HEK293 (cell line): ENCODE measurements at regions not wholly inside any gene's neighbourhood (a gene's known extent, or its start where the extent isn't known, plus 50 kb on each side); places are given as distances from the start of the nearest gene placed in this dataset.

Experiments used
- CTCF ChIA-PET: fragments of 350-600 bp; formaldehyde crosslinking; extraction: SDS; loops from one replicate; lab custom pipeline; 2021; ENCODE audit warnings: antibody characterized with exemption; lab: Yijun Ruan, JAX
- POLR2A ChIA-PET: fragments of 300-600 bp; formaldehyde crosslinking; extraction: SDS; loops from one replicate; lab custom pipeline; 2020; ENCODE audit warnings: antibody characterized with exemption, inconsistent platforms; lab: Yijun Ruan, JAX
- H3K27ac ChIP-seq: fragments of 200-500 bp; sonication (Bioruptor generic); 2 replicates; pipeline ENCODE4 v1.5.1; 2014; ENCODE audit warnings: low read depth, low read length, control low read depth, inconsistent platforms; ENCODE audit errors: extremely low read depth
- H3K36me3 ChIP-seq, 2 experiments: fragments of 200-500 bp in 1 of 2; sonication (Bioruptor generic) in 1 of 2; 1 replicate in 1 of 2; 2 replicates in 1 of 2; pipeline ENCODE4 v1.5.1; 2014 to 2017; ENCODE audit warnings: inconsistent platforms in 2 of 2, low read length in 2 of 2; ENCODE audit not compliant: control insufficient read depth in 2 of 2, insufficient read depth in 1 of 2
- H3K4me1 ChIP-seq: fragments of 200-500 bp; sonication (Bioruptor generic); 2 replicates; pipeline ENCODE4 v1.5.1; 2014; ENCODE audit warnings: mild to moderate bottlenecking, low read length, inconsistent platforms; ENCODE audit not compliant: control insufficient read depth, insufficient read depth
- H3K4me3 ChIP-seq: 2 replicates; pipeline ENCODE4 v1.5.1; 2011; ENCODE audit warnings: low read depth, mild to moderate bottlenecking, control low read depth, low read length, moderate library complexity
- H3K9me3 ChIP-seq: fragments of 200-500 bp; sonication (Bioruptor generic); 2 replicates; pipeline ENCODE4 v1.5.1; 2014; ENCODE audit warnings: low read depth, low read length, inconsistent platforms; ENCODE audit not compliant: control insufficient read depth, insufficient read depth
- BCL11A ChIP-seq: fragments of 450-650 bp; formaldehyde crosslinking; IDR thresholded peaks from 2 replicates; pipeline ENCODE4 v1.5.1; 2016; ENCODE audit warnings: low read depth, missing biosample characterization, missing genetic modification characterization
- HOXD13 ChIP-seq: sonication (generic); formaldehyde crosslinking; IDR thresholded peaks from 2 replicates; pipeline ENCODE4 v1.8.0; 2022; ENCODE audit warnings: missing genetic modification reagents, borderline replicate concordance
- KLF10 ChIP-seq: fragments of 450-650 bp; IDR thresholded peaks from 2 replicates; pipeline ENCODE4 v1.5.1; 2018; ENCODE audit warnings: missing biosample characterization, mild to moderate bottlenecking, missing genetic modification characterization
- MZF1 ChIP-seq: fragments of 450-650 bp; formaldehyde crosslinking; IDR thresholded peaks from 2 replicates; pipeline ENCODE4 v1.5.1; 2017; ENCODE audit warnings: missing biosample characterization, missing genetic modification characterization, borderline replicate concordance
- SP2 ChIP-seq: fragments of 450-650 bp; formaldehyde crosslinking; IDR thresholded peaks from 2 replicates; pipeline ENCODE4 v1.5.1; 2016; ENCODE audit warnings: missing biosample characterization, missing genetic modification characterization
- SP3 ChIP-seq: fragments of 450-650 bp; formaldehyde crosslinking; IDR thresholded peaks from 2 replicates; pipeline ENCODE4 v1.5.1; 2016; ENCODE audit warnings: missing biosample characterization, missing genetic modification characterization
- TCF7L2 ChIP-seq: IDR thresholded peaks from 2 replicates; pipeline ENCODE4 v1.6.1; 2011; ENCODE audit warnings: low read depth, mild to moderate bottlenecking, inconsistent platforms, low read length, moderate library complexity, borderline replicate concordance
- YY2 ChIP-seq: fragments of 450-650 bp; formaldehyde crosslinking; IDR thresholded peaks from 2 replicates; pipeline ENCODE4 v1.5.1; 2016; ENCODE audit warnings: missing biosample characterization, missing genetic modification characterization
- ZBTB21 ChIP-seq: fragments of 450-650 bp; formaldehyde crosslinking; IDR thresholded peaks from 2 replicates; pipeline ENCODE4 v1.5.1; 2017; ENCODE audit warnings: missing biosample characterization, missing genetic modification characterization
- ZNF114 ChIP-seq: fragments of 450-650 bp; formaldehyde crosslinking; IDR thresholded peaks from 2 replicates; pipeline ENCODE4 v1.5.0; 2017; ENCODE audit warnings: missing biosample characterization, missing genetic modification characterization
- ZNF16 ChIP-seq: fragments of 450-650 bp; formaldehyde crosslinking; IDR thresholded peaks from 2 replicates; pipeline ENCODE4 v1.5.1; 2016; ENCODE audit warnings: low read depth, missing biosample characterization, missing genetic modification characterization
- ZNF175 ChIP-seq: fragments of 450-650 bp; formaldehyde crosslinking; IDR thresholded peaks from 2 replicates; pipeline ENCODE4 v1.5.1; 2016; ENCODE audit warnings: missing biosample characterization, missing genetic modification characterization
- ZNF221 ChIP-seq: fragments of 450-650 bp; formaldehyde crosslinking; IDR thresholded peaks from 2 replicates; pipeline ENCODE4 v1.5.1; 2017; ENCODE audit warnings: missing biosample characterization, missing genetic modification characterization, borderline replicate concordance
- ZNF24 ChIP-seq: fragments of 450-650 bp; formaldehyde crosslinking; IDR thresholded peaks from 2 replicates; pipeline ENCODE4 v1.5.1; 2016; ENCODE audit warnings: missing biosample characterization, missing genetic modification characterization
- ZNF324 ChIP-seq: fragments of 450-650 bp; formaldehyde crosslinking; IDR thresholded peaks from 2 replicates; pipeline ENCODE4 v1.5.1; 2016; ENCODE audit warnings: missing biosample characterization, missing genetic modification characterization
- ZNF433 ChIP-seq: fragments of 450-650 bp; formaldehyde crosslinking; IDR thresholded peaks from 2 replicates; pipeline ENCODE4 v1.5.1; 2016; ENCODE audit warnings: missing biosample characterization, missing genetic modification characterization, low read depth
- ZXDB ChIP-seq: fragments of 450-650 bp; formaldehyde crosslinking; IDR thresholded peaks from 2 replicates; pipeline ENCODE4 v1.5.1; 2016; ENCODE audit warnings: missing biosample characterization, missing genetic modification characterization
- TF ChIP-seq, protein P1 (sequence below): fragments of 450-650 bp; formaldehyde crosslinking; IDR thresholded peaks from 2 replicates; pipeline ENCODE4 v1.5.1; 2016; ENCODE audit warnings: missing biosample characterization, missing genetic modification characterization, low read depth
- TF ChIP-seq, protein P2 (sequence below): fragments of 450-650 bp; formaldehyde crosslinking; IDR thresholded peaks from 2 replicates; pipeline ENCODE4 v1.5.1; 2016; ENCODE audit warnings: missing biosample characterization, missing genetic modification characterization
- TF ChIP-seq, protein P3 (sequence below): fragments of 450-650 bp; formaldehyde crosslinking; IDR thresholded peaks from 2 replicates; pipeline ENCODE4 v1.5.1; 2017; ENCODE audit warnings: missing biosample characterization, missing genetic modification characterization
- TF ChIP-seq, protein P4 (sequence below): fragments of 450-650 bp; formaldehyde crosslinking; IDR thresholded peaks from 2 replicates; pipeline ENCODE4 v1.5.1; 2016; ENCODE audit warnings: missing biosample characterization, missing genetic modification characterization
- TF ChIP-seq, protein P5 (sequence below): fragments of 450-650 bp; IDR thresholded peaks from 2 replicates; pipeline ENCODE4 v1.5.1; 2018; ENCODE audit warnings: missing biosample characterization, missing genetic modification characterization

DNA sequence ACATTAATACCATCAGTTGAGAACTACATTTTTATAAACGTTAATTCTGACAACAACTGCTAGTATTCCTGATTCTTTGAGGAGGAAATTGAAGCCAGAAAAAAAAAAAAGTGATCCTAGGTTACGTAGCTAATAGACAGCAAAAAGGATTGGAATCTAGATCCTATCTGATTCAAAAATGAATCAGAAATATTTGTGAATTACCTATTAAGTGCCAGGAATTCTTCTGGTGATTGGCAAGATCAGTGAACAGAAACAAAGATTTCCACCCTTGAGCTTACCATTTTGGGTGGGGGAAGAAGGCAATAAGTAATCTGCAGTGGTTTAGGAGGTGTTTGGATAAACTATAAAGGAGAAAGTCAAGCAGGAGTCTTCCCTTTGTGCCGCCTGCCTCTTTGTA is 63.9 kb upstream of the LARGE1 start:
- Histone ChIP-seq H3K36me3 (no peaks in the 10 kb centered on the region), H3K27ac (no peak overlapping the region), H3K9me3 (no peaks in the 10 kb centered on the region), H3K4me3 (no peak overlapping the region), H3K4me1 (no peaks in the 10 kb centered on the region)
- ChIA-PET CTCF (interaction anchor here (0.6 to 1.0 kb wide), 3 partner anchors 45 to 323 kb away, joined by 3 to 4 read pairs (median 4); no protein-coding TSS in a partner anchor), POLR2A (no interaction called here)
- TF ChIP-seq BCL11A = no peak
- TF ChIP-seq, protein P1, sequence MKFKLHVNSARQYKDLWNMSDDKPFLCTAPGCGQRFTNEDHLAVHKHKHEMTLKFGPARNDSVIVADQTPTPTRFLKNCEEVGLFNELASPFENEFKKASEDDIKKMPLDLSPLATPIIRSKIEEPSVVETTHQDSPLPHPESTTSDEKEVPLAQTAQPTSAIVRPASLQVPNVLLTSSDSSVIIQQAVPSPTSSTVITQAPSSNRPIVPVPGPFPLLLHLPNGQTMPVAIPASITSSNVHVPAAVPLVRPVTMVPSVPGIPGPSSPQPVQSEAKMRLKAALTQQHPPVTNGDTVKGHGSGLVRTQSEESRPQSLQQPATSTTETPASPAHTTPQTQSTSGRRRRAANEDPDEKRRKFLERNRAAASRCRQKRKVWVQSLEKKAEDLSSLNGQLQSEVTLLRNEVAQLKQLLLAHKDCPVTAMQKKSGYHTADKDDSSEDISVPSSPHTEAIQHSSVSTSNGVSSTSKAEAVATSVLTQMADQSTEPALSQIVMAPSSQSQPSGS (tag by site-specific recombination) = no peak
- no peak for TF ChIP-seq ZBTB21
- TF ChIP-seq ZNF433 (tag by site-specific recombination) = no peak
- TF ChIP-seq, protein P2, sequence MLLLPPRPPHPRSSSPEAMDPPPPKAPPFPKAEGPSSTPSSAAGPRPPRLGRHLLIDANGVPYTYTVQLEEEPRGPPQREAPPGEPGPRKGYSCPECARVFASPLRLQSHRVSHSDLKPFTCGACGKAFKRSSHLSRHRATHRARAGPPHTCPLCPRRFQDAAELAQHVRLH (tag by site-specific recombination) = no peak
- no peak for TF ChIP-seq ZNF24 (tag by site-specific recombination)

DNA sequence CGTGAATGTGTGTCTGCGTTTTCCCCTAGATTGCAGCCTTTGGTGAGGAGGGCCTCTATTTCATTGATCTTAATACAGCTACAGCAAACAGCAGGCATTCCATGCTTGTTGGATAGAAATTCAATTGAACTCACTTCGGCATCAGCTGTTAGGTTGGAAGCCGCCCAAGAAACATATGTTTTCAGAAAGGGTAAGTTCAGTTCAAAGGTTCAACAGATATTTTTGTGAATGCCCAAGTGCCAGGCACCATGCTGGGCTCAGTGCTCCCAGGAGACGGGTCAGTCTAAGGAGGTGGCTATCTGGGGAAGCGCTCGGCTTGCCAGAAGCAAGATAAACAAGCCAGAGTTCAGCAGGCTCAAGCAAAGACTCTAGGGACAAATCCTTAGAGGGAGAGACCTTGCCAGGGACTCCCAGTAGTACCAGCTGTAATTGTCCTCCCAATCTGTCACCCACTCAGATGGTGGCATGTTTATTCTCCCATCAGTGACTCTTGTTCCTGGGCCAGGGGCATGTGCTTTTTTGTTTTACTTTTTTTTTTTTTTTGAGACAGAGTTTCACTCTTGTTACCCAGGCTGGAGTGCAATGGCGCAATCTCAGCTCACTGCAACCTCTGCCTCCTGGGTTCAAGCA is 64.5 kb upstream of the LARGE1 start:
- Histone ChIP-seq H3K4me1 (no peaks in the 10 kb centered on the region), H3K36me3 (no peaks in the 10 kb centered on the region), H3K27ac (no peak overlapping the region), H3K4me3 (no peak overlapping the region), H3K9me3 (no peaks in the 10 kb centered on the region)
- POLR2A ChIA-PET = no interaction called here
- CTCF ChIA-PET = interaction anchor here (0.6 to 1.0 kb wide), 3 partner anchors 46 to 322 kb away, joined by 3 to 4 read pairs (median 4); no protein-coding TSS in a partner anchor
- TF ChIP-seq ZNF175 = no peak
- TF ChIP-seq TCF7L2 = no peak
- no peak for TF ChIP-seq SP2 (tag by site-specific recombination)
- no peak for TF ChIP-seq ZNF114 (tag by site-specific recombination)
- no peak for TF ChIP-seq ZNF16 (tag by site-specific recombination)
- TF ChIP-seq HOXD13 = no peak
- TF ChIP-seq KLF10 (tag by site-specific recombination) = no peak
- no peak for TF ChIP-seq YY2
- TF ChIP-seq MZF1 = no peak
- TF ChIP-seq ZNF221 (tag by site-specific recombination) = no peak
- TF ChIP-seq, protein P3, sequence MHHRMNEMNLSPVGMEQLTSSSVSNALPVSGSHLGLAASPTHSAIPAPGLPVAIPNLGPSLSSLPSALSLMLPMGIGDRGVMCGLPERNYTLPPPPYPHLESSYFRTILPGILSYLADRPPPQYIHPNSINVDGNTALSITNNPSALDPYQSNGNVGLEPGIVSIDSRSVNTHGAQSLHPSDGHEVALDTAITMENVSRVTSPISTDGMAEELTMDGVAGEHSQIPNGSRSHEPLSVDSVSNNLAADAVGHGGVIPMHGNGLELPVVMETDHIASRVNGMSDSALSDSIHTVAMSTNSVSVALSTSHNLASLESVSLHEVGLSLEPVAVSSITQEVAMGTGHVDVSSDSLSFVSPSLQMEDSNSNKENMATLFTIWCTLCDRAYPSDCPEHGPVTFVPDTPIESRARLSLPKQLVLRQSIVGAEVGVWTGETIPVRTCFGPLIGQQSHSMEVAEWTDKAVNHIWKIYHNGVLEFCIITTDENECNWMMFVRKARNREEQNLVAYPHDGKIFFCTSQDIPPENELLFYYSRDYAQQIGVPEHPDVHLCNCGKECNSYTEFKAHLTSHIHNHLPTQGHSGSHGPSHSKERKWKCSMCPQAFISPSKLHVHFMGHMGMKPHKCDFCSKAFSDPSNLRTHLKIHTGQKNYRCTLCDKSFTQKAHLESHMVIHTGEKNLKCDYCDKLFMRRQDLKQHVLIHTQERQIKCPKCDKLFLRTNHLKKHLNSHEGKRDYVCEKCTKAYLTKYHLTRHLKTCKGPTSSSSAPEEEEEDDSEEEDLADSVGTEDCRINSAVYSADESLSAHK (tag by site-specific recombination) = no peak
- TF ChIP-seq ZBTB21 = no peak
- TF ChIP-seq, protein P4, sequence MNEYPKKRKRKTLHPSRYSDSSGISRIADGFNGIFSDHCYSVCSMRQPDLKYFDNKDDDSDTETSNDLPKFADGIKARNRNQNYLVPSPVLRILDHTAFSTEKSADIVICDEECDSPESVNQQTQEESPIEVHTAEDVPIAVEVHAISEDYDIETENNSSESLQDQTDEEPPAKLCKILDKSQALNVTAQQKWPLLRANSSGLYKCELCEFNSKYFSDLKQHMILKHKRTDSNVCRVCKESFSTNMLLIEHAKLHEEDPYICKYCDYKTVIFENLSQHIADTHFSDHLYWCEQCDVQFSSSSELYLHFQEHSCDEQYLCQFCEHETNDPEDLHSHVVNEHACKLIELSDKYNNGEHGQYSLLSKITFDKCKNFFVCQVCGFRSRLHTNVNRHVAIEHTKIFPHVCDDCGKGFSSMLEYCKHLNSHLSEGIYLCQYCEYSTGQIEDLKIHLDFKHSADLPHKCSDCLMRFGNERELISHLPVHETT (tag by site-specific recombination) = no peak
- TF ChIP-seq, protein P5, sequence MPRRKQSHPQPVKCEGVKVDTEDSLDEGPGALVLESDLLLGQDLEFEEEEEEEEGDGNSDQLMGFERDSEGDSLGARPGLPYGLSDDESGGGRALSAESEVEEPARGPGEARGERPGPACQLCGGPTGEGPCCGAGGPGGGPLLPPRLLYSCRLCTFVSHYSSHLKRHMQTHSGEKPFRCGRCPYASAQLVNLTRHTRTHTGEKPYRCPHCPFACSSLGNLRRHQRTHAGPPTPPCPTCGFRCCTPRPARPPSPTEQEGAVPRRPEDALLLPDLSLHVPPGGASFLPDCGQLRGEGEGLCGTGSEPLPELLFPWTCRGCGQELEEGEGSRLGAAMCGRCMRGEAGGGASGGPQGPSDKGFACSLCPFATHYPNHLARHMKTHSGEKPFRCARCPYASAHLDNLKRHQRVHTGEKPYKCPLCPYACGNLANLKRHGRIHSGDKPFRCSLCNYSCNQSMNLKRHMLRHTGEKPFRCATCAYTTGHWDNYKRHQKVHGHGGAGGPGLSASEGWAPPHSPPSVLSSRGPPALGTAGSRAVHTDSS (tag by site-specific recombination) = no peak
- TF ChIP-seq, protein P1 (tag by site-specific recombination) = no peak
- TF ChIP-seq ZNF324 (tag by site-specific recombination) = no peak
- TF ChIP-seq ZXDB (tag by site-specific recombination) = no peak
- no peak for TF ChIP-seq SP3 (tag by site-specific recombination)
